Lower lobe of right lung (tissue), 2 donors: ENCODE measurements at regions not wholly inside any gene's neighbourhood (a gene's known extent, or its start where the extent isn't known, plus 50 kb on each side); places are given as distances from the start of the nearest gene placed in this dataset.

Experiments used
- ATAC-seq, 2 donors: fragments of 200-7000 bp; cut with Tn5 transposase; one replicate each; pipeline ENCODE4 v1.9.1; 2020 to 2022; ENCODE audit warnings: mild to moderate bottlenecking in 2 of 2, moderate library complexity in 2 of 2
- DNase-seq: peaks from one replicate; pipeline ENCODE4 v3.0.0-alpha.2; 2020
- H3K27ac ChIP-seq: fragments of 200-600 bp; one replicate; pipeline ENCODE4 v1.8.0; 2022
- H3K27me3 ChIP-seq: fragments of 200-600 bp; one replicate; pipeline ENCODE4 v1.8.0; 2022; ENCODE audit warnings: low read depth
- H3K36me3 ChIP-seq: fragments of 200-600 bp; one replicate; pipeline ENCODE4 v1.8.0; 2022; ENCODE audit warnings: mild to moderate bottlenecking
- H3K4me1 ChIP-seq: fragments of 200-600 bp; one replicate; pipeline ENCODE4 v1.8.0; 2022
- H3K4me3 ChIP-seq: fragments of 200-600 bp; one replicate; pipeline ENCODE4 v1.8.0; 2022; ENCODE audit warnings: mild to moderate bottlenecking
- H3K9me3 ChIP-seq: fragments of 200-600 bp; one replicate; pipeline ENCODE4 v1.8.0; 2022
- intact Hi-C: fragments of 100-400 bp; cut with DNase I; formaldehyde crosslinking; loops from one replicate; pipeline ENCODE4 v1.11.0; 2022
- TF ChIP-seq, protein P1 (sequence below): fragments of 200-600 bp; IDR thresholded peaks from one replicate; pipeline ENCODE4 v1.8.0; 2022; ENCODE audit warnings: antibody characterized with exemption, mild to moderate bottlenecking
- donor health status: DM: no; HTN: yes; CAD: no; lungs with severe emphysema.

DNA sequence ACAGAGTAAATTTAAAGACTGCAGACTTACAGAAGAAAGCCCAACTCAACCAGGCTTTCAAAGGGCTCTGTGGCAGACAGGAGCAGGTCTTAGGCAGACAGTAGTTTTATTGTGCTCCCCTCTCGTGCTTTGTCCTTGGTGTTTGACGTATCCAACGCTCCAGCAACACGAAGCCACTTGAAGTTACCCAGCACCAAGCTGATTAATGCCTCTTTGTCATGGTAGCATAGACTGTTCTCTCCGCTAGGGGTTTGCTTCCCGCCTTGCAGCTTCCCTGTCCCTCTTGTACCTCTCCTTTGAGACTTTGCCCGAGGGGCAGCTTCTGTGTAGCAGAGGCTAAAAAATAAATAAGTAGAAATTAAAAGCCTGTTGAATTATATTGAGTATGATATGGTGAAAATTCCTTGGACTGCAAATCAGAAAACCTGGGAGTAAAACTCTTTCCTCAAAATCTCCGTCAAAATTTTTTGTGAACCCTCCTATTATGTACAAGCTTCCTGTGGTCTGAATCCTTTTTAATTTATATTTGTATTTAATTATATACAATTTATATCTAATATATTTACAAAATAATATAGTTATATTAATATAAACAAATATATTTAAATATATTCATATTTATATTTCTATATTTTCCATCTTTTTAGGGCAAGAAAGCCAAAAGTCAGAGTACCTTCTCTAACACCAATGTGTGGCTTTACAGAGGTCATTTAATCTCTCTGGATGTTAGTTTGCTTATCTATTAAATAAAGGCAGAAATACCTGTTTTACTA is 405.4 kb downstream of the DMAC1 start:
- Histone ChIP-seq H3K4me3 (no peak overlapping the region), H3K27ac (no peak overlapping the region), H3K9me3 (no peaks in the 10 kb centered on the region), H3K36me3 (no peaks in the 10 kb centered on the region), H3K4me1 (no peaks in the 10 kb centered on the region), H3K27me3 (no peaks in the 10 kb centered on the region)
- no peak for ATAC-seq
- intact Hi-C loops, result no loop called here
- TF ChIP-seq, protein P1, sequence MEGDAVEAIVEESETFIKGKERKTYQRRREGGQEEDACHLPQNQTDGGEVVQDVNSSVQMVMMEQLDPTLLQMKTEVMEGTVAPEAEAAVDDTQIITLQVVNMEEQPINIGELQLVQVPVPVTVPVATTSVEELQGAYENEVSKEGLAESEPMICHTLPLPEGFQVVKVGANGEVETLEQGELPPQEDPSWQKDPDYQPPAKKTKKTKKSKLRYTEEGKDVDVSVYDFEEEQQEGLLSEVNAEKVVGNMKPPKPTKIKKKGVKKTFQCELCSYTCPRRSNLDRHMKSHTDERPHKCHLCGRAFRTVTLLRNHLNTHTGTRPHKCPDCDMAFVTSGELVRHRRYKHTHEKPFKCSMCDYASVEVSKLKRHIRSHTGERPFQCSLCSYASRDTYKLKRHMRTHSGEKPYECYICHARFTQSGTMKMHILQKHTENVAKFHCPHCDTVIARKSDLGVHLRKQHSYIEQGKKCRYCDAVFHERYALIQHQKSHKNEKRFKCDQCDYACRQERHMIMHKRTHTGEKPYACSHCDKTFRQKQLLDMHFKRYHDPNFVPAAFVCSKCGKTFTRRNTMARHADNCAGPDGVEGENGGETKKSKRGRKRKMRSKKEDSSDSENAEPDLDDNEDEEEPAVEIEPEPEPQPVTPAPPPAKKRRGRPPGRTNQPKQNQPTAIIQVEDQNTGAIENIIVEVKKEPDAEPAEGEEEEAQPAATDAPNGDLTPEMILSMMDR, result no peak
- no peak for DNase-seq

DNA sequence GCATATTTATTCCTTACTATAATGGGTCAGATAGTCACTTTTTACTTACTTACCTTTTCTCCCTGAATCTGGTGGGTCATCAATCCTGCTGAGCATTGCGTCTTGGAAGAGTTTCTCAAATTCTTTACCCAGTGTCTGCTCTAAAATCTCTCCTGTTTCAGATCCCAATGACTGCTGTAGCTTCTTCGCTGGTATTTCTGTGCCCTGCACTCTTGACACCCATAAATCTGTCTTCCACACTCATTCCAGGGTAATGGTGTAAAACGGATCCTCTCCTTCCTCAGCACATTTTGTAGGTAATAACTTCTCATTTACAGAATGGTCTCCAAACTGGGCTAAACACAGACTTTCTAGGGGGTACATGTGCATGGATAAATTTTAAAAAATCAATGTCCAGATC is 407.4 kb downstream of the DMAC1 start:
- Histone ChIP-seq H3K27me3 (no peaks in the 10 kb centered on the region), H3K36me3 (no peaks in the 10 kb centered on the region), H3K4me3 (no peak overlapping the region), H3K27ac (no peak overlapping the region), H3K4me1 (no peaks in the 10 kb centered on the region), H3K9me3 (no peaks in the 10 kb centered on the region)
- ATAC-seq, result no peak
- DNase-seq, result no peak
- TF ChIP-seq, protein P1, result no peak
- intact Hi-C loops, result no loop called here

DNA sequence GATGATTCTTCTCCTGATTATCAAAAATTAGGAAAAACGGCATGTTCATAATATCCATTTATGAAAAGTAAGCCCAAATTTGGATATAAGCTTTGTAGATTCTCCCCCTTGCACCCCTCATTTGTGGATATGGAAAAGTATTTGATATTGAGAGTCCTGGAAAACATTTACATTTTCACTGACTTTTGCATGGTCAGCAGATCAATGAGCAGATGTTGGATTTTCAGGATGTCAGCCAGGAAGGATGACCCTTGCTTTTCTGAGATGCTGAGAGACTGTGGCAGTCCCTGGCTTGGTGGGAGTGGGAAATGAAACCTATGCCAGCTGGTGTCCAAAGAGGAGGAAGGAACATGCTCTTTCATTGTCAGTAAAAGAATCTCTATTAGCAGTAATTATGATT is 410.8 kb downstream of the DMAC1 start:
- H3K4me3 ChIP-seq, result no peak overlapping the region
- H3K9me3 ChIP-seq, result no peaks in the 10 kb centered on the region
- ATAC-seq (no peak), DNase-seq (no peak)
- H3K27ac ChIP-seq, result no peak overlapping the region
- intact Hi-C loops, result no loop called here
- H3K27me3 ChIP-seq, result no peaks in the 10 kb centered on the region
- TF ChIP-seq, protein P1, result no peak
- H3K36me3 ChIP-seq, result no peaks in the 10 kb centered on the region
- no peaks in the 10 kb centered on the region for H3K4me1 ChIP-seq

GRCh38 chr9:7387840-7388239 is 411.7 kb downstream of the DMAC1 start:
- no peaks in the 10 kb centered on the region for H3K27me3 ChIP-seq
- no peaks in the 10 kb centered on the region for H3K4me1 ChIP-seq
- H3K36me3 ChIP-seq, result no peaks in the 10 kb centered on the region
- DNase-seq, result no peak
- TF ChIP-seq, protein P1, result no peak
- ATAC-seq, result no peak
- no peak overlapping the region for H3K4me3 ChIP-seq
- H3K9me3 ChIP-seq, result no peaks in the 10 kb centered on the region
- intact Hi-C loops, result no loop called here
- no peak overlapping the region for H3K27ac ChIP-seq

GRCh38 chr9:7382304-7382703 is 417.3 kb downstream of the DMAC1 start:
- DNase-seq (no peak), ATAC-seq (no peak)
- no peak overlapping the region for H3K4me3 ChIP-seq
- H3K27me3 ChIP-seq, result no peaks in the 10 kb centered on the region
- no peaks in the 10 kb centered on the region for H3K4me1 ChIP-seq
- no peaks in the 10 kb centered on the region for H3K36me3 ChIP-seq
- no peaks in the 10 kb centered on the region for H3K9me3 ChIP-seq
- TF ChIP-seq, protein P1, result no peak
- intact Hi-C loops, result no loop called here
- no peak overlapping the region for H3K27ac ChIP-seq
